Panc1 (cell line): ENCODE measurements at regions not wholly inside any gene's neighbourhood (a gene's known extent, or its start where the extent isn't known, plus 50 kb on each side); places are given as distances from the start of the nearest gene placed in this dataset.

Experiments
- ATAC-seq: fragments of 200-7000 bp; cut with Tn5 transposase; 2 replicates; pipeline ENCODE4 v1.9.1; 2020; ENCODE audit warnings: mild to moderate bottlenecking, moderate library complexity
- BruUV-seq: library from RNA; stranded (reverse); fragments of 400-500 nt; replicated peaks from 2 replicates; lab custom pipeline; 2021; lab: Mats Ljungman, UMichigan
- CTCF ChIA-PET: fragments of 300-600 bp; sonication (Branson Sonifier 250); formaldehyde crosslinking; loops from one replicate; lab custom pipeline; 2022; ENCODE audit warnings: antibody characterized with exemption; lab: Charles Lee
- POLR2A ChIA-PET: fragments of 300-600 bp; sonication (Branson Sonifier 250); formaldehyde crosslinking; loops from one replicate; lab custom pipeline; 2022; ENCODE audit warnings: antibody characterized with exemption; lab: Charles Lee
- DNase-seq: peaks from one replicate; pipeline ENCODE4 v3.0.0-alpha.2; 2010; ENCODE audit warnings: low read depth, low spot score
- H3K27ac ChIP-seq: 2 replicates; pipeline ENCODE4 v1.5.1; 2011; ENCODE audit warnings: mild to moderate bottlenecking, low read length, inconsistent platforms
- H3K27me3 ChIP-seq: fragments of 200-500 bp; sonication (Bioruptor generic); 2 replicates; pipeline ENCODE4 v1.6.0; 2014; ENCODE audit warnings: low read length, inconsistent platforms; ENCODE audit not compliant: control insufficient read depth, insufficient read depth
- H3K36me3 ChIP-seq: fragments of 200-500 bp; sonication (Bioruptor generic); 2 replicates; pipeline ENCODE4 v1.5.1; 2014; ENCODE audit warnings: inconsistent platforms, mild to moderate bottlenecking, low read length, moderate library complexity; ENCODE audit not compliant: control insufficient read depth, insufficient read depth
- H3K4me1 ChIP-seq: 2 replicates; pipeline ENCODE4 v1.5.1; 2011; ENCODE audit warnings: inconsistent platforms, mild to moderate bottlenecking, low read length, moderate library complexity; ENCODE audit not compliant: control insufficient read depth, insufficient read depth
- H3K4me3 ChIP-seq, 2 experiments: 2 replicates each; pipeline ENCODE4 v1.5.1; 2011 to 2012; ENCODE audit warnings: low read depth in 2 of 2, low read length in 2 of 2, mild to moderate bottlenecking in 2 of 2, inconsistent platforms in 1 of 2, moderate library complexity in 1 of 2
- H3K9me3 ChIP-seq: fragments of 200-500 bp; sonication (Bioruptor generic); 2 replicates; pipeline ENCODE4 v1.5.1; 2014; ENCODE audit warnings: low read depth, mild to moderate bottlenecking, inconsistent platforms, low read length, moderate library complexity; ENCODE audit not compliant: control insufficient read depth, insufficient read depth
- POLR2AphosphoS5 ChIP-seq: IDR thresholded peaks from 2 replicates; pipeline ENCODE4 v1.6.1; 2012; ENCODE audit warnings: mild to moderate bottlenecking, low read depth, low read length, moderate library complexity
- SIN3A ChIP-seq: IDR thresholded peaks from 2 replicates; pipeline ENCODE4 v1.6.1; 2012; ENCODE audit warnings: low read depth, mild to moderate bottlenecking, low read length, moderate library complexity, borderline replicate concordance; ENCODE audit not compliant: insufficient read depth
- TCF7L2 ChIP-seq: IDR thresholded peaks from 2 replicates; pipeline ENCODE4 v1.6.1; 2011; ENCODE audit warnings: mild to moderate bottlenecking, low read depth, low read length, inconsistent platforms
- in situ Hi-C: cut with HindIII; loops from 2 replicates; pipeline ENCODE4 v1.10.0; 2016; ENCODE audit warnings: low sequenced_read_pairs, low pct_unique_long_range_greater_than_20kb
- intact Hi-C: fragments of 100-400 bp; cut with micrococcal nuclease; formaldehyde crosslinking; loops from one replicate; pipeline ENCODE4 v1.10.0; 2022; ENCODE audit not compliant: unreplicated experiment
- TF ChIP-seq, protein P1 (sequence below): fragments of 450-650 bp; IDR thresholded peaks from 2 replicates; pipeline ENCODE4 v1.5.1; 2017; ENCODE audit warnings: mild to moderate bottlenecking
- TF ChIP-seq, protein P2 (sequence below), 2 experiments: IDR thresholded peaks; 2 replicates each; pipeline ENCODE4 v1.6.1; 2011 to 2012; ENCODE audit warnings: low read depth in 2 of 2, control low read depth in 1 of 2, low read length in 1 of 2, mild to moderate bottlenecking in 1 of 2, moderate library complexity in 1 of 2; ENCODE audit not compliant: insufficient read depth in 1 of 2

DNA sequence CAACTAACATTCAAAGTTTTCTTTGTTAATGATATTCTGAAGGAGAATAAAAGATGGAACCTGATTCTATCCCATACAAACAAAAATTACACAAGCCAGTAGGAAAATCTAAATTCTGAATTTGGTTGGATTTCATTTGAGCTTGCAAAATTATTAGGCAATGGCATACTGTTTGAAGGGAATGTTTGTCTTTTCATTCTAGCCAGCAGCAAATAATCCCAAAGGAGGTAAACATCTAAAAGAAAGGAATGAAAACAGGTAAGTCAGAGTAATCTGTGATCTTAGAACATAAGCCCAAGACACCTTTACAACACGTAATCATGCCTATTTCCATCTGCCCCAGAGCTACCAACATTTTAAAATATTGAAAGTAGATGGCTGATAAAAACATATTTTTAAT, 482.1 kb upstream of the CITED2 start:
- in situ Hi-C loops, result no loop called here
- Histone ChIP-seq H3K36me3 (no peaks in the 10 kb centered on the region), H3K4me1 (peaks cover 6% of the 10 kb centered on the region; the same call in 1 of the 2 replicates), H3K9me3 (no peaks in the 10 kb centered on the region), H3K27me3 (no peaks in the 10 kb centered on the region), H3K4me3 (no peak overlapping the region), H3K27ac (peak overlapping the region; percentile 2; the same call in 1 of the 2 replicates)
- TF ChIP-seq TCF7L2, result no peak
- TF ChIP-seq, protein P1, sequence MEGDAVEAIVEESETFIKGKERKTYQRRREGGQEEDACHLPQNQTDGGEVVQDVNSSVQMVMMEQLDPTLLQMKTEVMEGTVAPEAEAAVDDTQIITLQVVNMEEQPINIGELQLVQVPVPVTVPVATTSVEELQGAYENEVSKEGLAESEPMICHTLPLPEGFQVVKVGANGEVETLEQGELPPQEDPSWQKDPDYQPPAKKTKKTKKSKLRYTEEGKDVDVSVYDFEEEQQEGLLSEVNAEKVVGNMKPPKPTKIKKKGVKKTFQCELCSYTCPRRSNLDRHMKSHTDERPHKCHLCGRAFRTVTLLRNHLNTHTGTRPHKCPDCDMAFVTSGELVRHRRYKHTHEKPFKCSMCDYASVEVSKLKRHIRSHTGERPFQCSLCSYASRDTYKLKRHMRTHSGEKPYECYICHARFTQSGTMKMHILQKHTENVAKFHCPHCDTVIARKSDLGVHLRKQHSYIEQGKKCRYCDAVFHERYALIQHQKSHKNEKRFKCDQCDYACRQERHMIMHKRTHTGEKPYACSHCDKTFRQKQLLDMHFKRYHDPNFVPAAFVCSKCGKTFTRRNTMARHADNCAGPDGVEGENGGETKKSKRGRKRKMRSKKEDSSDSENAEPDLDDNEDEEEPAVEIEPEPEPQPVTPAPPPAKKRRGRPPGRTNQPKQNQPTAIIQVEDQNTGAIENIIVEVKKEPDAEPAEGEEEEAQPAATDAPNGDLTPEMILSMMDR, result no peak
- TF ChIP-seq, protein P2, sequence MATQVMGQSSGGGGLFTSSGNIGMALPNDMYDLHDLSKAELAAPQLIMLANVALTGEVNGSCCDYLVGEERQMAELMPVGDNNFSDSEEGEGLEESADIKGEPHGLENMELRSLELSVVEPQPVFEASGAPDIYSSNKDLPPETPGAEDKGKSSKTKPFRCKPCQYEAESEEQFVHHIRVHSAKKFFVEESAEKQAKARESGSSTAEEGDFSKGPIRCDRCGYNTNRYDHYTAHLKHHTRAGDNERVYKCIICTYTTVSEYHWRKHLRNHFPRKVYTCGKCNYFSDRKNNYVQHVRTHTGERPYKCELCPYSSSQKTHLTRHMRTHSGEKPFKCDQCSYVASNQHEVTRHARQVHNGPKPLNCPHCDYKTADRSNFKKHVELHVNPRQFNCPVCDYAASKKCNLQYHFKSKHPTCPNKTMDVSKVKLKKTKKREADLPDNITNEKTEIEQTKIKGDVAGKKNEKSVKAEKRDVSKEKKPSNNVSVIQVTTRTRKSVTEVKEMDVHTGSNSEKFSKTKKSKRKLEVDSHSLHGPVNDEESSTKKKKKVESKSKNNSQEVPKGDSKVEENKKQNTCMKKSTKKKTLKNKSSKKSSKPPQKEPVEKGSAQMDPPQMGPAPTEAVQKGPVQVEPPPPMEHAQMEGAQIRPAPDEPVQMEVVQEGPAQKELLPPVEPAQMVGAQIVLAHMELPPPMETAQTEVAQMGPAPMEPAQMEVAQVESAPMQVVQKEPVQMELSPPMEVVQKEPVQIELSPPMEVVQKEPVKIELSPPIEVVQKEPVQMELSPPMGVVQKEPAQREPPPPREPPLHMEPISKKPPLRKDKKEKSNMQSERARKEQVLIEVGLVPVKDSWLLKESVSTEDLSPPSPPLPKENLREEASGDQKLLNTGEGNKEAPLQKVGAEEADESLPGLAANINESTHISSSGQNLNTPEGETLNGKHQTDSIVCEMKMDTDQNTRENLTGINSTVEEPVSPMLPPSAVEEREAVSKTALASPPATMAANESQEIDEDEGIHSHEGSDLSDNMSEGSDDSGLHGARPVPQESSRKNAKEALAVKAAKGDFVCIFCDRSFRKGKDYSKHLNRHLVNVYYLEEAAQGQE (IDR thresholded peaks at IDR 0.05; ENCODE audit: insufficient read depth in 1 of 2, low read depth in 2 of 2, low read length in 1 of 2), result no peak
- TF ChIP-seq SIN3A, result no peak
- no peak for TF ChIP-seq POLR2AphosphoS5
- intact Hi-C loops, result no loop called here
- ChIA-PET POLR2A (no interaction called here), CTCF (no interaction called here)
- no peak for DNase-seq
- BruUV-seq, result no TSS peak
- no peak for ATAC-seq

DNA sequence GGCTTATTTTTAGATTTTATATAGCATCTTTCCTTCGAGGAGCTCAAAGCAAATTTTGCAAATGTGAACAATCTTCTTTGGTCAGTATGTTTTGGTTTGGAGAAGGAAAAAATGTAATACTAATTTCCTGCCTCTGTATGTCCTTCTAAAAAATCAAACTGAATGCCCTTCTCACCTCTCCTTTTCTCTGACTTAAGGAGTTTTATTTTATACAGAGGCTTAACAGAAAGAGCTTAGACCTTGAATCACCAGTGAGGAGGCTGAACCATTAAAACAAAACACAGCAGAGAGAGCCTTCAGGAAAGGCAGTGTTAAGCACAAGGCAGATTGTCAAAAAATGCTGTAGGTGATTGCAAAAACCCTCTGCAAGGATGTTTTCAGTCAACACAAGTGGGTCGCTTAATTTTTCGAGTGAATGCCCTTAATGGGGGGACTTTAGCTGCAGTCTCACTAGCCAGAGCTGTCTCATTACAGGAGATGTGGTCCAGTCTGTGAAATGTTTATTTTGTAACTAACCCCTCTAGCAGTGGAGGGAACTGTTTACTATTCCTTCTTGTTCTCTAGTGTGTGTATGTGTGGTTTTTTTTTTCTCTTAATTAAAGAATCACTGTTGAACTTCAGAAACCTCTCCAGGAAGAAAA, 481.3 kb upstream of the CITED2 start:
- CTCF ChIA-PET, result interaction anchor here (0.6 to 1.1 kb wide), 2 partner anchors 354 to 486 kb away, joined by 3 read pairs; no protein-coding TSS in a partner anchor
- DNase-seq (no peak), ATAC-seq (no peak)
- Histone ChIP-seq H3K36me3 (no peaks in the 10 kb centered on the region), H3K27ac (peak overlapping the region; percentile 2; the same call in 1 of the 2 replicates), H3K9me3 (peaks cover 5% of the 10 kb centered on the region; the same call in 1 of the 2 replicates), H3K4me3 (no peak overlapping the region), H3K27me3 (no peaks in the 10 kb centered on the region), H3K4me1 (peaks cover 6% of the 10 kb centered on the region; the same call in 1 of the 2 replicates)
- in situ Hi-C loops (no loop called here), intact Hi-C loops (no loop called here)
- POLR2A ChIA-PET, result no interaction called here
- no TSS peak for BruUV-seq
- TF ChIP-seq, protein P2 (IDR thresholded peaks at IDR 0.05; ENCODE audit: insufficient read depth in 1 of 2, low read depth in 2 of 2, low read length in 1 of 2), result no peak
- TF ChIP-seq POLR2AphosphoS5 (no peak), TCF7L2 (no peak), SIN3A (no peak)
- TF ChIP-seq, protein P1, result no peak
